WTC11 (cell line): ENCODE measurements at regions not wholly inside any gene's neighbourhood (a gene's known extent, or its start where the extent isn't known, plus 50 kb on each side); places are given as distances from the start of the nearest gene placed in this dataset.

Experiments
- AFF4 ChIP-seq: sonication (generic); formaldehyde crosslinking; IDR thresholded peaks from 2 replicates; pipeline ENCODE4 v1.8.1; 2023; ENCODE audit warnings: mild to moderate bottlenecking, missing genetic modification reagents, borderline replicate concordance
- CREB1 ChIP-seq: sonication (generic); formaldehyde crosslinking; IDR thresholded peaks from 2 replicates; pipeline ENCODE4 v1.8.0; 2023; ENCODE audit warnings: mild to moderate bottlenecking, missing genetic modification reagents
- CTCF ChIP-seq: fragments of 200-600 bp; IDR thresholded peaks from 2 replicates; pipeline ENCODE4 v1.8.0; 2022; ENCODE audit warnings: antibody characterized with exemption
- NFYB ChIP-seq: sonication (generic); formaldehyde crosslinking; conservative IDR thresholded peaks from 2 replicates; pipeline ENCODE4 v1.8.0; 2022; ENCODE audit warnings: low read depth, missing genetic modification reagents
- ZNF232 ChIP-seq: sonication (generic); formaldehyde crosslinking; IDR thresholded peaks from 2 replicates; pipeline ENCODE4 v1.8.0; 2022; ENCODE audit warnings: mild to moderate bottlenecking, missing genetic modification reagents

- TF ChIP-seq CTCF (no peak), ZNF232 (CRISPR knock-in tag) (no peak), CREB1 (CRISPR knock-in tag) (no peak), AFF4 (CRISPR knock-in tag) (no peak), NFYB (CRISPR knock-in tag) (no peak)
These were observed 404.7 kb upstream of the MKI67 start for GRCh38 chr10:128530946-128531345.
